ENCODE measurements at regions not wholly inside any gene's neighbourhood (a gene's known extent, or its start where the extent isn't known, plus 50 kb on each side); places are given as distances from the start of the nearest gene placed in this dataset.

- Mint-ChIP-seq H3K27ac (no peak overlapping the region), H3K4me1 (peaks cover 0 to 13% (median 0%) of the 10 kb centered on the region in 7 donors), H3K9me3 (no peaks in the 10 kb centered on the region), H3K36me3 (no peaks in the 10 kb centered on the region), H3K4me3 (no peak overlapping the region), H3K27me3 (peaks cover 0 to 23% (median 13%) of the 10 kb centered on the region in 5 donors)
- Histone ChIP-seq H3K4me3 (ENCODE audit: low read length) (no peak overlapping the region), H3K4me1 (ENCODE audit: control insufficient read depth in 2 of 2, insufficient read depth in 2 of 2, low read length in 2 of 2) (no peaks in the 10 kb centered on the region), H3K36me3 (ENCODE audit: control insufficient read depth in 2 of 3, insufficient read depth in 3 of 3, low read length in 3 of 3) (no peaks in the 10 kb centered on the region), H3K9me3 (ENCODE audit: control insufficient read depth in 2 of 3, low read length in 3 of 3) (no peaks in the 10 kb centered on the region), H3K27me3 (ENCODE audit: control insufficient read depth in 2 of 2, insufficient read depth in 2 of 2, low read length in 2 of 2) (no peaks in the 10 kb centered on the region), H3K27ac (ENCODE audit: low read depth, low read length) (no peak overlapping the region)
- DNase-seq (no peak), ATAC-seq (no peak)
- ChIA-PET CTCF (interaction anchor here (0.5 to 1.2 kb wide), 2 partner anchors 269 to 290 kb away, joined by 3 to 7 read pairs; no protein-coding TSS in a partner anchor), POLR2A (no interaction called here)
- intact Hi-C loops (cut with micrococcal nuclease), result no loop called here
Measured at GRCh38 chr7:106466867-106467266, 182.1 kb upstream of the NAMPT start.

GRCh38 chr7:106465704-106466468, 181.1 kb upstream of the NAMPT start:
- Histone ChIP-seq H3K4me1 (ENCODE audit: control insufficient read depth in 2 of 2, insufficient read depth in 2 of 2, low read length in 2 of 2) (no peaks in the 10 kb centered on the region), H3K9me3 (ENCODE audit: control insufficient read depth in 2 of 3, low read length in 3 of 3) (no peaks in the 10 kb centered on the region), H3K4me3 (ENCODE audit: low read length) (no peak overlapping the region), H3K27me3 (ENCODE audit: control insufficient read depth in 2 of 2, insufficient read depth in 2 of 2, low read length in 2 of 2) (no peaks in the 10 kb centered on the region), H3K36me3 (ENCODE audit: control insufficient read depth in 2 of 3, insufficient read depth in 3 of 3, low read length in 3 of 3) (no peaks in the 10 kb centered on the region), H3K27ac (ENCODE audit: low read depth, low read length) (no peak overlapping the region)
- intact Hi-C loops (cut with micrococcal nuclease), result no loop called here
- Mint-ChIP-seq H3K9me3 (no peaks in the 10 kb centered on the region), H3K27me3 (peaks cover 0 to 16% (median 8%) of the 10 kb centered on the region in 5 donors), H3K4me3 (no peak overlapping the region), H3K36me3 (no peaks in the 10 kb centered on the region), H3K4me1 (peaks cover 0 to 14% (median 0%) of the 10 kb centered on the region in 7 donors), H3K27ac (no peak overlapping the region)
- ATAC-seq, result no peak
- ChIA-PET CTCF (interaction anchor here (5.5 kb wide), 1 partner anchor 288 kb away, joined by 86 read pairs; no protein-coding TSS in a partner anchor), POLR2A (no interaction called here)
- DNase-seq, result no peak

GRCh38 chr7:106464651-106465050, 179.9 kb upstream of the NAMPT start:
- Histone ChIP-seq H3K27ac (ENCODE audit: low read depth, low read length) (no peak overlapping the region), H3K4me3 (ENCODE audit: low read length) (no peak overlapping the region), H3K36me3 (ENCODE audit: control insufficient read depth in 2 of 3, insufficient read depth in 3 of 3, low read length in 3 of 3) (no peaks in the 10 kb centered on the region), H3K27me3 (ENCODE audit: control insufficient read depth in 2 of 2, insufficient read depth in 2 of 2, low read length in 2 of 2) (no peaks in the 10 kb centered on the region), H3K4me1 (ENCODE audit: control insufficient read depth in 2 of 2, insufficient read depth in 2 of 2, low read length in 2 of 2) (no peaks in the 10 kb centered on the region), H3K9me3 (ENCODE audit: control insufficient read depth in 2 of 3, low read length in 3 of 3) (no peaks in the 10 kb centered on the region)
- H3K4me1 Mint-ChIP-seq, result peaks cover 0 to 14% (median 0%) of the 10 kb centered on the region in 7 donors
- peaks cover 0 to 10% (median 6%) of the 10 kb centered on the region in 5 donors for H3K27me3 Mint-ChIP-seq
- intact Hi-C loops (cut with micrococcal nuclease), result loop anchor here in 1 of 2 donors (5.0 kb wide), 1 partner anchor 202 kb away; no protein-coding TSS in a partner anchor
- H3K36me3 Mint-ChIP-seq, result no peaks in the 10 kb centered on the region
- no peak overlapping the region for H3K27ac Mint-ChIP-seq
- ATAC-seq, result no peak
- CTCF ChIA-PET, result interaction anchor here (1.1 to 5.5 kb wide), 3 partner anchors 287 to 294 kb away, joined by 3 to 86 read pairs (median 3); no protein-coding TSS in a partner anchor
- no peaks in the 10 kb centered on the region for H3K9me3 Mint-ChIP-seq
- DNase-seq, result no peak
- no peak overlapping the region for H3K4me3 Mint-ChIP-seq
- POLR2A ChIA-PET, result no interaction called here

- no peak overlapping the region for H3K4me3 ChIP-seq (ENCODE audit: low read length)
- Mint-ChIP-seq H3K27me3 (peaks cover 0 to 5% (median 3%) of the 10 kb centered on the region in 5 donors), H3K27ac (no peak overlapping the region), H3K4me1 (peaks cover 0 to 14% (median 0%) of the 10 kb centered on the region in 7 donors), H3K36me3 (no peaks in the 10 kb centered on the region), H3K9me3 (no peaks in the 10 kb centered on the region), H3K4me3 (no peak overlapping the region)
- H3K36me3 ChIP-seq (ENCODE audit: control insufficient read depth in 2 of 3, insufficient read depth in 3 of 3, low read length in 3 of 3), result no peaks in the 10 kb centered on the region
- DNase-seq (no peak), ATAC-seq (no peak)
- ChIA-PET POLR2A (no interaction called here), CTCF (interaction anchor here (1.1 to 5.5 kb wide), 3 partner anchors 286 to 293 kb away, joined by 3 to 86 read pairs (median 3); no protein-coding TSS in a partner anchor)
- no peaks in the 10 kb centered on the region for H3K4me1 ChIP-seq (ENCODE audit: control insufficient read depth in 2 of 2, insufficient read depth in 2 of 2, low read length in 2 of 2)
- H3K9me3 ChIP-seq (ENCODE audit: control insufficient read depth in 2 of 3, low read length in 3 of 3), result no peaks in the 10 kb centered on the region
- intact Hi-C loops (cut with micrococcal nuclease), result loop anchor here in 1 of 2 donors (2.0 to 5.0 kb wide), 3 partner anchors 117 to 202 kb away; partner anchors contain the start of gene NAMPT
- H3K27ac ChIP-seq (ENCODE audit: low read depth, low read length), result no peak overlapping the region
- no peaks in the 10 kb centered on the region for H3K27me3 ChIP-seq (ENCODE audit: control insufficient read depth in 2 of 2, insufficient read depth in 2 of 2, low read length in 2 of 2)
Measured at GRCh38 chr7:106463851-106464611, 179.2 kb upstream of the NAMPT start.

- H3K4me1 ChIP-seq (ENCODE audit: control insufficient read depth in 2 of 2, insufficient read depth in 2 of 2, low read length in 2 of 2), result no peaks in the 10 kb centered on the region
- no peak overlapping the region for H3K27ac Mint-ChIP-seq
- no peaks in the 10 kb centered on the region for H3K27me3 Mint-ChIP-seq
- no peak overlapping the region for H3K4me3 Mint-ChIP-seq
- peaks cover 0 to 14% (median 0%) of the 10 kb centered on the region in 7 donors for H3K4me1 Mint-ChIP-seq
- no peaks in the 10 kb centered on the region for H3K36me3 ChIP-seq (ENCODE audit: control insufficient read depth in 2 of 3, insufficient read depth in 3 of 3, low read length in 3 of 3)
- peaks cover 0 to 3% (median 0%) of the 10 kb centered on the region in 5 donors for H3K36me3 Mint-ChIP-seq
- H3K27ac ChIP-seq (ENCODE audit: low read depth, low read length), result no peak overlapping the region
- no peaks in the 10 kb centered on the region for H3K9me3 ChIP-seq (ENCODE audit: control insufficient read depth in 2 of 3, low read length in 3 of 3)
- ChIA-PET CTCF (interaction anchor here (1.1 to 5.5 kb wide), 4 partner anchors 158 to 293 kb away, joined by 3 to 86 read pairs (median 4); no protein-coding TSS in a partner anchor), POLR2A (no interaction called here)
- H3K9me3 Mint-ChIP-seq, result peaks cover 0 to 9% (median 4%) of the 10 kb centered on the region in 11 donors
- DNase-seq (no peak), ATAC-seq (no peak)
- no peak overlapping the region for H3K4me3 ChIP-seq (ENCODE audit: low read length)
- intact Hi-C loops (cut with micrococcal nuclease), result loop anchor here (1.0 to 5.0 kb wide), 5 partner anchors 116 to 287 kb away; partner anchors contain the start of gene NAMPT (in 1 of the 2)
- H3K27me3 ChIP-seq (ENCODE audit: control insufficient read depth in 2 of 2, insufficient read depth in 2 of 2, low read length in 2 of 2), result no peaks in the 10 kb centered on the region
Measured at GRCh38 chr7:106462914-106463482, 178.2 kb upstream of the NAMPT start.

- Histone ChIP-seq H3K36me3 (ENCODE audit: control insufficient read depth in 2 of 3, insufficient read depth in 3 of 3, low read length in 3 of 3) (no peaks in the 10 kb centered on the region), H3K27ac (ENCODE audit: low read depth, low read length) (no peak overlapping the region), H3K4me3 (ENCODE audit: low read length) (no peak overlapping the region), H3K9me3 (ENCODE audit: control insufficient read depth in 2 of 3, low read length in 3 of 3) (no peaks in the 10 kb centered on the region), H3K27me3 (ENCODE audit: control insufficient read depth in 2 of 2, insufficient read depth in 2 of 2, low read length in 2 of 2) (no peaks in the 10 kb centered on the region), H3K4me1 (ENCODE audit: control insufficient read depth in 2 of 2, insufficient read depth in 2 of 2, low read length in 2 of 2) (no peaks in the 10 kb centered on the region)
- Mint-ChIP-seq H3K36me3 (peaks cover 0 to 4% (median 0%) of the 10 kb centered on the region in 5 donors), H3K4me1 (peaks cover 0 to 14% (median 0%) of the 10 kb centered on the region in 7 donors), H3K27ac (no peak overlapping the region), H3K4me3 (no peak overlapping the region), H3K9me3 (peaks cover 0 to 11% (median 4%) of the 10 kb centered on the region in 11 donors), H3K27me3 (no peaks in the 10 kb centered on the region)
- peak in 5 of 9 donors; percentile 11 to 32 (median 14) for DNase-seq
- intact Hi-C loops (cut with micrococcal nuclease), result loop anchor here (1.0 to 5.0 kb wide), 5 partner anchors 116 to 286 kb away; partner anchors contain the start of gene NAMPT (in 1 of the 2)
- ATAC-seq, result peak; percentile 51
- ChIA-PET CTCF (interaction anchor here (1.1 to 5.5 kb wide), 4 partner anchors 157 to 292 kb away, joined by 3 to 86 read pairs (median 4); no protein-coding TSS in a partner anchor), POLR2A (no interaction called here)
Measured at GRCh38 chr7:106462365-106462859, 177.6 kb upstream of the NAMPT start.

Data from naive thymus-derived CD4-positive, alpha-beta T cell (primary cell).